ENCODE measurements at regions not wholly inside any gene's neighbourhood (a gene's known extent, or its start where the extent isn't known, plus 50 kb on each side); places are given as distances from the start of the nearest gene placed in this dataset.

DNA sequence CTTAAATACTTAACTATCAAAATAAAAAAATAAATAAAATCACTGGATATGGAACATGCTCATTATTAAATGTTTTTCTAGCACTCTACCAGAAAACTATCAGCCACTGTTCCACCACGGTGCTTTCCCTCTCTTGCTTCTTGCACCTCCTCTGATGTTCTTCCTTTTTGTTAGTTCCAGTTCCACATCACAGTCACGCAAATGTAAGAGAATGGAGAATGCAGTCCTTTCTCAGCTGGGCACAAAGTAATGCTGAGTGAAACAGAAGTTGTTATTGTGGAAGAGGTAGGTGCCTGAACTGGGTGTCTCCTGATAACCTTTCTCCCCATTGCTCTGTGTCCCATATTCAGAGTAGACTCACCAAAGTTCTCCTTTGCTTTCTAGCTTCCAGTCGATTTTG, 1116.9 kb upstream of the TMEM132C start:
- TF ChIP-seq, protein P1, sequence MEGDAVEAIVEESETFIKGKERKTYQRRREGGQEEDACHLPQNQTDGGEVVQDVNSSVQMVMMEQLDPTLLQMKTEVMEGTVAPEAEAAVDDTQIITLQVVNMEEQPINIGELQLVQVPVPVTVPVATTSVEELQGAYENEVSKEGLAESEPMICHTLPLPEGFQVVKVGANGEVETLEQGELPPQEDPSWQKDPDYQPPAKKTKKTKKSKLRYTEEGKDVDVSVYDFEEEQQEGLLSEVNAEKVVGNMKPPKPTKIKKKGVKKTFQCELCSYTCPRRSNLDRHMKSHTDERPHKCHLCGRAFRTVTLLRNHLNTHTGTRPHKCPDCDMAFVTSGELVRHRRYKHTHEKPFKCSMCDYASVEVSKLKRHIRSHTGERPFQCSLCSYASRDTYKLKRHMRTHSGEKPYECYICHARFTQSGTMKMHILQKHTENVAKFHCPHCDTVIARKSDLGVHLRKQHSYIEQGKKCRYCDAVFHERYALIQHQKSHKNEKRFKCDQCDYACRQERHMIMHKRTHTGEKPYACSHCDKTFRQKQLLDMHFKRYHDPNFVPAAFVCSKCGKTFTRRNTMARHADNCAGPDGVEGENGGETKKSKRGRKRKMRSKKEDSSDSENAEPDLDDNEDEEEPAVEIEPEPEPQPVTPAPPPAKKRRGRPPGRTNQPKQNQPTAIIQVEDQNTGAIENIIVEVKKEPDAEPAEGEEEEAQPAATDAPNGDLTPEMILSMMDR (IDR thresholded peaks at IDR 0.05), result no peak
- no peak for TF ChIP-seq POLR2A (IDR thresholded peaks at IDR 0.05)
